ENCODE measurements at regions not wholly inside any gene's neighbourhood (a gene's known extent, or its start where the extent isn't known, plus 50 kb on each side); places are given as distances from the start of the nearest gene placed in this dataset.

- Histone ChIP-seq H3K79me2 (ENCODE audit: insufficient read depth, low read length) (no peaks in the 10 kb centered on the region), H3K4me1 (ENCODE audit: control insufficient read depth in 1 of 2, insufficient read depth in 2 of 2, low read length in 2 of 2) (no peaks in the 10 kb centered on the region), H3K36me3 (ENCODE audit: control insufficient read depth in 1 of 2, insufficient read depth in 2 of 2, low read length in 2 of 2) (no peaks in the 10 kb centered on the region), H3K4me3 (replicated peaks in 1 of 2; ENCODE audit: low read depth in 1 of 2, low read length in 2 of 2) (no peak overlapping the region), H2AFZ (ENCODE audit: low read depth, low read length, poor library complexity, severe bottlenecking) (no peak overlapping the region), H4K20me1 (ENCODE audit: insufficient read depth) (no peaks in the 10 kb centered on the region), H3K27me3 (ENCODE audit: insufficient read depth, low read length) (peaks cover 7% of the 10 kb centered on the region; the same call in 1 of the 2 replicates), H3K4me2 (ENCODE audit: low read length) (no peak overlapping the region), H3K9me2 (ENCODE audit: insufficient read depth) (no peaks in the 10 kb centered on the region), H3K9me3 (ENCODE audit: control insufficient read depth in 1 of 2, insufficient read depth in 1 of 2, low read depth in 1 of 2, low read length in 2 of 2) (no peaks in the 10 kb centered on the region), H3K9ac (ENCODE audit: low read length) (no peak overlapping the region), H3K27ac (ENCODE audit: low read depth, low read length) (no peak overlapping the region)
- RAD21 ChIA-PET (ENCODE audit: low non-redundant PET in 1 of 2, low total read pairs in 2 of 2, uncharacterized antibody in 2 of 2, unreplicated experiment in 2 of 2) = no interaction called here
- DNase-seq (ENCODE audit: low read depth, low spot score) = no peak
- intact Hi-C loops (cut with micrococcal nuclease) = no loop called here
- POLR2A ChIA-PET = no interaction called here
- CTCF ChIA-PET = no interaction called here
- BruUV-seq (replicated peaks) = no TSS peak
- no peak for ATAC-seq
- TF ChIP-seq EZH2phosphoT487 (IDR thresholded peaks at IDR 0.05; ENCODE audit: borderline replicate concordance) (no peak), ATF3 (IDR thresholded peaks at IDR 0.05) (no peak)
Measured at GRCh38 chr13:42412812-42413483, 141.0 kb downstream of the AKAP11 start.

- Histone ChIP-seq H2AFZ (ENCODE audit: low read depth, low read length, poor library complexity, severe bottlenecking) (no peak overlapping the region), H3K79me2 (ENCODE audit: insufficient read depth, low read length) (no peaks in the 10 kb centered on the region), H3K9me2 (ENCODE audit: insufficient read depth) (no peaks in the 10 kb centered on the region), H3K36me3 (ENCODE audit: control insufficient read depth in 1 of 2, insufficient read depth in 2 of 2, low read length in 2 of 2) (no peaks in the 10 kb centered on the region), H3K27me3 (ENCODE audit: insufficient read depth, low read length) (peaks cover 7% of the 10 kb centered on the region; the same call in 1 of the 2 replicates), H3K9me3 (ENCODE audit: control insufficient read depth in 1 of 2, insufficient read depth in 1 of 2, low read depth in 1 of 2, low read length in 2 of 2) (no peaks in the 10 kb centered on the region), H3K9ac (ENCODE audit: low read length) (no peak overlapping the region), H4K20me1 (ENCODE audit: insufficient read depth) (no peaks in the 10 kb centered on the region), H3K4me1 (ENCODE audit: control insufficient read depth in 1 of 2, insufficient read depth in 2 of 2, low read length in 2 of 2) (no peaks in the 10 kb centered on the region), H3K4me3 (replicated peaks in 1 of 2; ENCODE audit: low read depth in 1 of 2, low read length in 2 of 2) (no peak overlapping the region), H3K27ac (ENCODE audit: low read depth, low read length) (no peak overlapping the region), H3K4me2 (ENCODE audit: low read length) (no peak overlapping the region)
- intact Hi-C loops (cut with micrococcal nuclease) = no loop called here
- no TSS peak for BruUV-seq (replicated peaks)
- TF ChIP-seq ELF1 (IDR thresholded peaks at IDR 0.05; ENCODE audit: borderline replicate concordance, low read depth) (no peak), CTCF (IDR thresholded peaks at IDR 0.05 in 2 of 3, conservative IDR thresholded peaks at IDR 0.05 in 1 of 3; ENCODE audit: borderline replicate concordance in 1 of 3, insufficient read depth in 1 of 3, low read depth in 2 of 3, low read length in 2 of 3) (no peak), SIN3A (IDR thresholded peaks at IDR 0.05; ENCODE audit: low read depth) (no peak)
- ChIA-PET RAD21 (ENCODE audit: low non-redundant PET in 1 of 2, low total read pairs in 2 of 2, uncharacterized antibody in 2 of 2, unreplicated experiment in 2 of 2) (no interaction called here), POLR2A (no interaction called here), CTCF (no interaction called here)
- DNase-seq (ENCODE audit: low read depth, low spot score) (no peak), ATAC-seq (no peak)
Measured at GRCh38 chr13:42413484-42413815, 141.5 kb downstream of the AKAP11 start.

Measured in HCT116 (cell line).